ENCODE measurements at regions not wholly inside any gene's neighbourhood (a gene's known extent, or its start where the extent isn't known, plus 50 kb on each side); places are given as distances from the start of the nearest gene placed in this dataset.

- no peak for TF ChIP-seq CTCF (conservative IDR thresholded peaks at IDR 0.05)
- TF ChIP-seq ZFX (IDR thresholded peaks at IDR 0.05) = no peak
Measured at GRCh38 chr4:134297765-134298164, 96.2 kb upstream of the PABPC4L start.
